ENCODE measurements at regions not wholly inside any gene's neighbourhood (a gene's known extent, or its start where the extent isn't known, plus 50 kb on each side); places are given as distances from the start of the nearest gene placed in this dataset.
A peak's percentile ranks its signal among the peaks of the same experiment; 100 is the strongest.

DNA sequence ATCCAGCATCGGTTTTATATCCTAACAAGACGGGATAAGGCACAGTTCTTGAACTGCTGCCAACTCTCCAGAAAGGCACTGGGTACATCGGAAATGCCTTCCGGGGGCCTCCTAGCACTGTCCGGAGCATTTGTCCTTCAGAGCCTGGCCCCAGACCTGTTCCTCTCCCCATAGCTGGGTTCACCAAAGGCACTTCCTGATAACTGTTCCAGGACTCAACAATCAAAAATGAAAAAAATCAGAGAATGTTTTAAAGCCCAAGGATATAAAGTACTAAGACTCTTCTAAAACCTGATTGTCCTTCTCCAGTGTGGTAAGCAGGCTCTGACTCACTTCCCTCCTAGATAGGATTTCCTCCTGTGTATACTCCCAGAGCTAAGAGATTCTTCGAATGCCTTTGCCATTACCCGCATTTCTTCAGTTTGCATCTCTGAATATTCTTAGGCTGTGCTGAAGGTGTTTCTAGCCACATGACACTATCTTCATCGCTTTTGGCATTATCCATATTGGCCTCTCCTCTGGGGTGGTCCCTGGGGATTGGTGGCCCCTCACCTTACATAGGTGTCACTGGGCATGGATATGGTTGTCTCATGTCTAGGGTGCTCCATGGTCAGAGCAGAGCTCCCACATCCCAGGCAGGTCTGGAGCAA, 112.9 kb downstream of the ZBTB18 start:
- Histone ChIP-seq H3K27ac (peak overlapping the region in 2 of 4 donors; percentile 35 to 75), H3K4me3 (no peak overlapping the region), H3K4me1 (peaks cover 0 to 10% (median 3%) of the 10 kb centered on the region in 4 donors), H3K36me3 (no peaks in the 10 kb centered on the region), H3K9me3 (no peaks in the 10 kb centered on the region), H3K27me3 (no peaks in the 10 kb centered on the region)
- intact Hi-C loops (cut with DNase I) = no loop called here
- WGBS, 2 donors = 85 to 87% methylated on average over 8 of the region's 8 CpGs
- TF ChIP-seq EP300 (IDR thresholded peaks at IDR 0.05) = no peak
- peak in 1 of 4 donors; percentile 22 for TF ChIP-seq POLR2AphosphoS5 (IDR thresholded peaks at IDR 0.05)
- no peak for DNase-seq

DNA sequence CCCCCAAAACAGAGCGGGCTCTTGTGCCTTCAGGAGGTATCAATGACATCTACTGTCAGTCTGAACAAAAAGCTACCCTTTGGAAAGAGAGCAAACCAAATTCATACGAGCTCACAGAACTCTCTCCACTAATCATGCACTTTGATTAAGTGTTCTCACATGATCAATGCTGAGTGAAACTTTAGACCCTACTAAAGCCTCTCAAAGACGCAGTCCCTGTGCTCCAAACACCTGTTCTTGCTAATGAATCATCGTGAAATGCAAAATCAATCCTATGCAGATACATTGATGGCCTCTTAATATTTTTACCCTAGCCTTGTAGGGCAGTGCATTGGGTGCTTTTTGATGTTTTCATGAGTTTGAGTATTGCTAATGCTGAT, 113.4 kb downstream of the ZBTB18 start:
- Histone ChIP-seq H3K9me3 (no peaks in the 10 kb centered on the region), H3K4me3 (no peak overlapping the region), H3K27me3 (no peaks in the 10 kb centered on the region), H3K4me1 (peaks cover 0 to 10% (median 3%) of the 10 kb centered on the region in 4 donors), H3K27ac (peak overlapping the region in 1 of 4 donors; percentile 75), H3K36me3 (no peaks in the 10 kb centered on the region)
- TF ChIP-seq, protein P1, sequence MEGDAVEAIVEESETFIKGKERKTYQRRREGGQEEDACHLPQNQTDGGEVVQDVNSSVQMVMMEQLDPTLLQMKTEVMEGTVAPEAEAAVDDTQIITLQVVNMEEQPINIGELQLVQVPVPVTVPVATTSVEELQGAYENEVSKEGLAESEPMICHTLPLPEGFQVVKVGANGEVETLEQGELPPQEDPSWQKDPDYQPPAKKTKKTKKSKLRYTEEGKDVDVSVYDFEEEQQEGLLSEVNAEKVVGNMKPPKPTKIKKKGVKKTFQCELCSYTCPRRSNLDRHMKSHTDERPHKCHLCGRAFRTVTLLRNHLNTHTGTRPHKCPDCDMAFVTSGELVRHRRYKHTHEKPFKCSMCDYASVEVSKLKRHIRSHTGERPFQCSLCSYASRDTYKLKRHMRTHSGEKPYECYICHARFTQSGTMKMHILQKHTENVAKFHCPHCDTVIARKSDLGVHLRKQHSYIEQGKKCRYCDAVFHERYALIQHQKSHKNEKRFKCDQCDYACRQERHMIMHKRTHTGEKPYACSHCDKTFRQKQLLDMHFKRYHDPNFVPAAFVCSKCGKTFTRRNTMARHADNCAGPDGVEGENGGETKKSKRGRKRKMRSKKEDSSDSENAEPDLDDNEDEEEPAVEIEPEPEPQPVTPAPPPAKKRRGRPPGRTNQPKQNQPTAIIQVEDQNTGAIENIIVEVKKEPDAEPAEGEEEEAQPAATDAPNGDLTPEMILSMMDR (IDR thresholded peaks at IDR 0.05) = no peak
- no peak for DNase-seq
- WGBS, 2 donors = 81 to 88% methylated on average over 4 of the region's 4 CpGs
- intact Hi-C loops (cut with DNase I) = no loop called here

DNA sequence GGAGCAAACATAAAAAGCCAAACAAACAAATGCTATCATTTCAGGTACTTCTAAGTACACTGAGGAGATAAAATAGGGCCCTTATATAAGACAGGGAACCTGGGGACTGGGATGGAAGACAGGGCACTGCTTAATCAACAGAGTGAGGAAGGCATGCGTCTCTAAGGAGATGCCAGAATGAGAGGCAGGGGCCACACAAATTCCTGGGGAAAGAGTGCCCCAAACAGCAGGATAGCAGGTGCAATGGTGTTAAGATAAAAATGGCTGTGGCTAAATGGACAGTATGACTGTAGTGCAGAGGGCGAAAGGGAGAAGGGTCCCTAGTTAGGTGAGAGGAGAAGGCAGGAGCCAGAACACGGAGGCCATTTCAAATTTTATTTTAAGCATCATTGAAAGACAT, 113.9 kb downstream of the ZBTB18 start:
- H3K9me3 ChIP-seq = no peaks in the 10 kb centered on the region

DNA sequence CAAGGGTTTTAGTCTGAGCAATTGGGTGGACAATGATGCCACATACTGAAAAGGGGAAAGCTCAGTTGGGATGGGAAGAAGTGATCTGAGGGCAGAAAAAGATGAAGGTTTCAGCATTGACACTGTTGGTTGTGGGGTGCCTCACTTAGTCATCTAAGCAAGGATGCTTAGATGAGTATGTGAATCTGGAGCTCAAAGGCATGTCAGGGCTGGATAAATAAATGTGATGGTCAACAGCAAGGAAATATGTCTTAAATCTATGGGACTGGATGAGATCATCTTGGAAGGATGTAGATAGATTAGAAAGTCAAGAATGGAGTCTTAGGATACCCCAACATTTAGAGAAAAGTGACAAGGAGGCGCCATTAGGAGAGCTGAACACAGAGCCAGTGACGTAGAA, 114.6 kb downstream of the ZBTB18 start:
- TF ChIP-seq POLR2AphosphoS5 (IDR thresholded peaks at IDR 0.05) (no peak), EP300 (IDR thresholded peaks at IDR 0.05) (no peak), POLR2A (IDR thresholded peaks at IDR 0.05) (no peak)
- TF ChIP-seq, protein P1 (IDR thresholded peaks at IDR 0.05) = no peak
- Histone ChIP-seq H3K4me3 (no peak overlapping the region), H3K36me3 (no peaks in the 10 kb centered on the region), H3K27me3 (no peaks in the 10 kb centered on the region), H3K27ac (no peak overlapping the region), H3K9me3 (no peaks in the 10 kb centered on the region), H3K4me1 (peaks cover 0 to 10% (median 3%) of the 10 kb centered on the region in 4 donors)
- 96% methylated on average over 2 of the region's 2 CpGs for WGBS, 2 donors
- intact Hi-C loops (cut with DNase I) = no loop called here
- DNase-seq = no peak

More for the DNA sequence above, 113.9 kb downstream of the ZBTB18 start:
- DNase-seq = no peak
- Histone ChIP-seq H3K36me3 (no peaks in the 10 kb centered on the region), H3K4me3 (no peak overlapping the region), H3K27me3 (no peaks in the 10 kb centered on the region), H3K27ac (peak overlapping the region in 1 of 4 donors; percentile 75), H3K4me1 (peaks cover 0 to 10% (median 3%) of the 10 kb centered on the region in 4 donors)
- 95 to 97% methylated on average over 3 of the region's 3 CpGs for WGBS, 2 donors
- no peak for TF ChIP-seq POLR2AphosphoS5 (IDR thresholded peaks at IDR 0.05)
- TF ChIP-seq, protein P1 (IDR thresholded peaks at IDR 0.05) = no peak
- TF ChIP-seq POLR2A (IDR thresholded peaks at IDR 0.05) = no peak
- TF ChIP-seq EP300 (IDR thresholded peaks at IDR 0.05) = no peak
- intact Hi-C loops (cut with DNase I) = no loop called here

DNA sequence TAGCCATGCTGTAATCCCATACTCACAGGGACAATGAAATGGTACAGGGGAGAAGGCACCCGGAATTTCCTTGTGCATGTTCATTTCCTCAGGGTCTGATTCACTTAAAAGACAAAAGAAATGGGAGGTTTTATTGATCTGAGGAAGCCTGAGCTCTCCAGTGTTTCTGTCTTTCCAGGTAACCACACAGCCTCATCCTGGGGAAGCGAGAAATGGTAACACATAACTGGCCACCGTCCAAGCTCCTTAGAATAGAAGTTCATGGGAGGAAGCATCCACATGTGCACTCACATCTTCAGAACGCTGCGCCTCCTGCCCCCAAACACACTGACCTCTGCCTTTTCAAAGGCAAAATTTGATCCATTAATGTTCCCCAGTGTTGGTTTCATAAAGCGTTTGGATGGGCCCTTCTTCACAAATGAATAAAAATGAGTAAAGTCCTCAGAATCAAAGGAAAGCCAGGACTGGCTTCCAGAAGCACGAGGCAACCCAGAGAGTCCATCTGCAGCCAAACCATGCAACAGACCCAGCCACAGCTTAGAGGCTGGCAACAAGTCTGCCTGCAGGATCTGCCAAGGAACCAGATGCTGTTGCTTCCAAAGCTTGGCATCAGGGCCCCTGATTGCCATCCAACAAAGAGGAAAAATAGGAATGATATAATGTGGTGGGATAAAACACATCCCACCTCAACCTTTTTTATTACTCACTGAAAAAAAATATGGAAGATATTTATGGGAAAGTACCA, 120.3 kb downstream of the ZBTB18 start:
- Histone ChIP-seq H3K27ac (no peak overlapping the region), H3K27me3 (no peaks in the 10 kb centered on the region), H3K36me3 (no peaks in the 10 kb centered on the region), H3K4me3 (no peak overlapping the region), H3K9me3 (no peaks in the 10 kb centered on the region), H3K4me1 (peaks cover 0 to 23% (median 17%) of the 10 kb centered on the region in 4 donors)
- 79 to 80% methylated on average over 7 of the region's 7 CpGs for WGBS, 2 donors
- intact Hi-C loops (cut with DNase I) = no loop called here
- TF ChIP-seq POLR2AphosphoS5 (IDR thresholded peaks at IDR 0.05) = no peak
- no peak for TF ChIP-seq POLR2A (IDR thresholded peaks at IDR 0.05)
- TF ChIP-seq EP300 (IDR thresholded peaks at IDR 0.05) = no peak
- TF ChIP-seq, protein P1 (IDR thresholded peaks at IDR 0.05) = no peak
- no peak for DNase-seq
